ENCODE measurements at regions not wholly inside any gene's neighbourhood (a gene's known extent, or its start where the extent isn't known, plus 50 kb on each side); places are given as distances from the start of the nearest gene placed in this dataset.

DNA sequence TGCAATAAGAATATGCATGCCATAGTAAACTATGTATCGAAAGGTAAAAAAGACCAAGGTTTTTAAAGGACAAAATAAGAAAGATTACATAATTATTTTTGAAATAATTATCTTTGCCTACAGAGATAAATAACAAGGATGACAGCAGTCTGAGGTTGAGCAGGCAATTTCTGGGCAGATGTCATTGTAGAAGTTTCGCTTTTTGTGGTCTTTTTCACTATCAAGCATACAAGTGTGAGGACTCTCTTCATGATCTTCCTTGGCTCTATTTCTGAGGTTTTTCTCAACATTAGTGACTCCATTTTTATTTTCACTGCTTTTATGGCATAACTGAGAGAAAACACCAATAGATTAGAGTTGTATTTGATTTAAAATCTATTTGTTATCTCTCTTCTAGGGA lies 1337.9 kb upstream of the EPHA6 start:
- H3K27me3 ChIP-seq (ENCODE audit: insufficient read depth), result no peaks in the 10 kb centered on the region
- H3K4me1 Mint-ChIP-seq, result no peaks in the 10 kb centered on the region
- no peaks in the 10 kb centered on the region for H3K36me3 Mint-ChIP-seq (ENCODE audit: low read depth)
- no peaks in the 10 kb centered on the region; the same call in 2 of the 3 replicates for H3K9me3 Mint-ChIP-seq
- no peaks in the 10 kb centered on the region for H3K9me2 ChIP-seq (ENCODE audit: insufficient read depth)
- H2AFZ ChIP-seq, result no peak overlapping the region
- H3K27ac Mint-ChIP-seq, result no peak overlapping the region
- ATAC-seq (no peak), DNase-seq (ENCODE audit: low spot score) (no peak)
- no peaks in the 10 kb centered on the region for H3K36me3 ChIP-seq (ENCODE audit: insufficient read depth)
- H3K27me3 Mint-ChIP-seq (ENCODE audit: insufficient read depth, low read depth, poor library complexity), result no peaks in the 10 kb centered on the region
- no peaks in the 10 kb centered on the region for H4K20me1 ChIP-seq (replicated peaks; ENCODE audit: insufficient read depth)
- no peaks in the 10 kb centered on the region for H3F3A ChIP-seq (replicated peaks; ENCODE audit: low read depth)
- H3K4me3 ChIP-seq, result no peak overlapping the region
- TF ChIP-seq REST (IDR thresholded peaks at IDR 0.05; ENCODE audit: unreplicated experiment) (no peak), JUNB (IDR thresholded peaks at IDR 0.05; ENCODE audit: unreplicated experiment) (no peak), ZNF331 (CRISPR knock-in tag; IDR thresholded peaks at IDR 0.05; ENCODE audit: low read depth) (no peak), CREB1 (CRISPR knock-in tag; IDR thresholded peaks at IDR 0.05; ENCODE audit: low read depth) (no peak), STAT1 (IDR thresholded peaks at IDR 0.05; ENCODE audit: unreplicated experiment) (no peak), ZNF114 (CRISPR knock-in tag; IDR thresholded peaks at IDR 0.05) (no peak), POLR2AphosphoS5 (IDR thresholded peaks at IDR 0.05; ENCODE audit: low read depth) (no peak), EZH2 (IDR thresholded peaks at IDR 0.05; ENCODE audit: low read depth, unreplicated experiment) (no peak), EZH2phosphoT487 (IDR thresholded peaks at IDR 0.05; ENCODE audit: unreplicated experiment) (no peak), ETS1 (IDR thresholded peaks at IDR 0.05) (no peak), NANOG (IDR thresholded peaks at IDR 0.05; ENCODE audit: borderline replicate concordance) (no peak)
- TF ChIP-seq, protein P1, sequence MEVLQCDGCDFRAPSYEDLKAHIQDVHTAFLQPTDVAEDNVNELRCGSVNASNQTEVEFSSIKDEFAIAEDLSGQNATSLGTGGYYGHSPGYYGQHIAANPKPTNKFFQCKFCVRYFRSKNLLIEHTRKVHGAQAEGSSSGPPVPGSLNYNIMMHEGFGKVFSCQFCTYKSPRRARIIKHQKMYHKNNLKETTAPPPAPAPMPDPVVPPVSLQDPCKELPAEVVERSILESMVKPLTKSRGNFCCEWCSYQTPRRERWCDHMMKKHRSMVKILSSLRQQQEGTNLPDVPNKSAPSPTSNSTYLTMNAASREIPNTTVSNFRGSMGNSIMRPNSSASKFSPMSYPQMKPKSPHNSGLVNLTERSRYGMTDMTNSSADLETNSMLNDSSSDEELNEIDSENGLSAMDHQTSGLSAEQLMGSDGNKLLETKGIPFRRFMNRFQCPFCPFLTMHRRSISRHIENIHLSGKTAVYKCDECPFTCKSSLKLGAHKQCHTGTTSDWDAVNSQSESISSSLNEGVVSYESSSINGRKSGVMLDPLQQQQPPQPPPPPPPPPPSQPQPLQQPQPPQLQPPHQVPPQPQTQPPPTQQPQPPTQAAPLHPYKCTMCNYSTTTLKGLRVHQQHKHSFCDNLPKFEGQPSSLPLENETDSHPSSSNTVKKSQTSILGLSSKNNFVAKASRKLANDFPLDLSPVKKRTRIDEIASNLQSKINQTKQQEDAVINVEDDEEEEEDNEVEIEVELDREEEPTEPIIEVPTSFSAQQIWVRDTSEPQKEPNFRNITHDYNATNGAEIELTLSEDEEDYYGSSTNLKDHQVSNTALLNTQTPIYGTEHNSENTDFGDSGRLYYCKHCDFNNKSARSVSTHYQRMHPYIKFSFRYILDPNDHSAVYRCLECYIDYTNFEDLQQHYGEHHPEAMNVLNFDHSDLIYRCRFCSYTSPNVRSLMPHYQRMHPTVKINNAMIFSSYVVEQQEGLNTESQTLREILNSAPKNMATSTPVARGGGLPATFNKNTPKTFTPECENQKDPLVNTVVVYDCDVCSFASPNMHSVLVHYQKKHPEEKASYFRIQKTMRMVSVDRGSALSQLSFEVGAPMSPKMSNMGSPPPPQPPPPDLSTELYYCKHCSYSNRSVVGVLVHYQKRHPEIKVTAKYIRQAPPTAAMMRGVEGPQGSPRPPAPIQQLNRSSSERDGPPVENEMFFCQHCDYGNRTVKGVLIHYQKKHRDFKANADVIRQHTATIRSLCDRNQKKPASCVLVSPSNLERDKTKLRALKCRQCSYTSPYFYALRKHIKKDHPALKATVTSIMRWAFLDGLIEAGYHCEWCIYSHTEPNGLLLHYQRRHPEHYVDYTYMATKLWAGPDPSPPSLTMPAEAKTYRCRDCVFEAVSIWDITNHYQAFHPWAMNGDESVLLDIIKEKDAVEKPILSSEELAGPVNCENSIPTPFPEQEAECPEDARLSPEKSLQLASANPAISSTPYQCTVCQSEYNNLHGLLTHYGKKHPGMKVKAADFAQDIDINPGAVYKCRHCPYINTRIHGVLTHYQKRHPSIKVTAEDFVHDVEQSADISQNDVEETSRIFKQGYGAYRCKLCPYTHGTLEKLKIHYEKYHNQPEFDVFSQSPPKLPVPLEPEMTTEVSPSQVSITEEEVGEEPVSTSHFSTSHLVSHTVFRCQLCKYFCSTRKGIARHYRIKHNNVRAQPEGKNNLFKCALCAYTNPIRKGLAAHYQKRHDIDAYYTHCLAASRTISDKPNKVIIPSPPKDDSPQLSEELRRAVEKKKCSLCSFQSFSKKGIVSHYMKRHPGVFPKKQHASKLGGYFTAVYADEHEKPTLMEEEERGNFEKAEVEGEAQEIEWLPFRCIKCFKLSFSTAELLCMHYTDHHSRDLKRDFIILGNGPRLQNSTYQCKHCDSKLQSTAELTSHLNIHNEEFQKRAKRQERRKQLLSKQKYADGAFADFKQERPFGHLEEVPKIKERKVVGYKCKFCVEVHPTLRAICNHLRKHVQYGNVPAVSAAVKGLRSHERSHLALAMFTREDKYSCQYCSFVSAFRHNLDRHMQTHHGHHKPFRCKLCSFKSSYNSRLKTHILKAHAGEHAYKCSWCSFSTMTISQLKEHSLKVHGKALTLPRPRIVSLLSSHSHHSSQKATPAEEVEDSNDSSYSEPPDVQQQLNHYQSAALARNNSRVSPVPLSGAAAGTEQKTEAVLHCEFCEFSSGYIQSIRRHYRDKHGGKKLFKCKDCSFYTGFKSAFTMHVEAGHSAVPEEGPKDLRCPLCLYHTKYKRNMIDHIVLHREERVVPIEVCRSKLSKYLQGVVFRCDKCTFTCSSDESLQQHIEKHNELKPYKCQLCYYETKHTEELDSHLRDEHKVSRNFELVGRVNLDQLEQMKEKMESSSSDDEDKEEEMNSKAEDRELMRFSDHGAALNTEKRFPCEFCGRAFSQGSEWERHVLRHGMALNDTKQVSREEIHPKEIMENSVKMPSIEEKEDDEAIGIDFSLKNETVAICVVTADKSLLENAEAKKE (CRISPR knock-in tag; IDR thresholded peaks at IDR 0.05), result no peak
- TF ChIP-seq, protein P2, sequence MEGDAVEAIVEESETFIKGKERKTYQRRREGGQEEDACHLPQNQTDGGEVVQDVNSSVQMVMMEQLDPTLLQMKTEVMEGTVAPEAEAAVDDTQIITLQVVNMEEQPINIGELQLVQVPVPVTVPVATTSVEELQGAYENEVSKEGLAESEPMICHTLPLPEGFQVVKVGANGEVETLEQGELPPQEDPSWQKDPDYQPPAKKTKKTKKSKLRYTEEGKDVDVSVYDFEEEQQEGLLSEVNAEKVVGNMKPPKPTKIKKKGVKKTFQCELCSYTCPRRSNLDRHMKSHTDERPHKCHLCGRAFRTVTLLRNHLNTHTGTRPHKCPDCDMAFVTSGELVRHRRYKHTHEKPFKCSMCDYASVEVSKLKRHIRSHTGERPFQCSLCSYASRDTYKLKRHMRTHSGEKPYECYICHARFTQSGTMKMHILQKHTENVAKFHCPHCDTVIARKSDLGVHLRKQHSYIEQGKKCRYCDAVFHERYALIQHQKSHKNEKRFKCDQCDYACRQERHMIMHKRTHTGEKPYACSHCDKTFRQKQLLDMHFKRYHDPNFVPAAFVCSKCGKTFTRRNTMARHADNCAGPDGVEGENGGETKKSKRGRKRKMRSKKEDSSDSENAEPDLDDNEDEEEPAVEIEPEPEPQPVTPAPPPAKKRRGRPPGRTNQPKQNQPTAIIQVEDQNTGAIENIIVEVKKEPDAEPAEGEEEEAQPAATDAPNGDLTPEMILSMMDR (conservative IDR thresholded peaks at IDR 0.05; ENCODE audit: low read depth in 2 of 2), result no peak
- H3K4me3 Mint-ChIP-seq, result no peak overlapping the region
- H3K4me2 ChIP-seq, result no peak overlapping the region
- H3K27ac ChIP-seq (ENCODE audit: low read depth), result no peak overlapping the region
- no peaks in the 10 kb centered on the region; the same call in 1 of the 2 replicates for H3K4me1 ChIP-seq (ENCODE audit: insufficient read depth)
- H3K79me2 ChIP-seq (replicated peaks; ENCODE audit: insufficient read depth), result no peaks in the 10 kb centered on the region

All from GM23338 (cell line).